ENCODE measurements at regions not wholly inside any gene's neighbourhood (a gene's known extent, or its start where the extent isn't known, plus 50 kb on each side); places are given as distances from the start of the nearest gene placed in this dataset.

- Histone ChIP-seq H3K79me2 (replicated peaks; ENCODE audit: insufficient read depth) (no peaks in the 10 kb centered on the region), H3K36me3 (ENCODE audit: insufficient read depth) (no peaks in the 10 kb centered on the region), H3F3A (replicated peaks; ENCODE audit: low read depth) (no peaks in the 10 kb centered on the region), H3K27me3 (ENCODE audit: insufficient read depth) (no peaks in the 10 kb centered on the region), H3K4me2 (no peak overlapping the region), H2AFZ (no peak overlapping the region), H4K20me1 (replicated peaks; ENCODE audit: insufficient read depth) (no peaks in the 10 kb centered on the region), H3K9me2 (ENCODE audit: insufficient read depth) (no peaks in the 10 kb centered on the region), H3K27ac (ENCODE audit: low read depth) (no peak overlapping the region), H3K4me1 (ENCODE audit: insufficient read depth) (peaks cover 16% of the 10 kb centered on the region), H3K4me3 (no peak overlapping the region)
- H3K27me3 Mint-ChIP-seq (ENCODE audit: insufficient read depth, low read depth, poor library complexity), result no peaks in the 10 kb centered on the region
- H3K36me3 Mint-ChIP-seq (ENCODE audit: low read depth), result 0 out of 3 replicates have a peak, but pooled peaks cover 3% of the 10 kb centered on the region
- DNase-seq (ENCODE audit: low spot score) (no peak), ATAC-seq (no peak)
- H3K9me3 Mint-ChIP-seq, result peaks cover 4% of the 10 kb centered on the region; the same call in 2 of the 3 replicates
- peaks cover 20% of the 10 kb centered on the region for H3K4me1 Mint-ChIP-seq
- no peak for TF ChIP-seq ETS1 (IDR thresholded peaks at IDR 0.05)
- no peak for TF ChIP-seq ZNF114 (CRISPR knock-in tag; IDR thresholded peaks at IDR 0.05)
- no peak for TF ChIP-seq EZH2phosphoT487 (IDR thresholded peaks at IDR 0.05; ENCODE audit: unreplicated experiment)
- TF ChIP-seq ZNF462 (CRISPR knock-in tag; IDR thresholded peaks at IDR 0.05), result no peak
- no peak for TF ChIP-seq ZNF331 (CRISPR knock-in tag; IDR thresholded peaks at IDR 0.05; ENCODE audit: low read depth)
- no peak for TF ChIP-seq JUNB (IDR thresholded peaks at IDR 0.05; ENCODE audit: unreplicated experiment)
- TF ChIP-seq EZH2 (IDR thresholded peaks at IDR 0.05; ENCODE audit: low read depth, unreplicated experiment), result no peak
- TF ChIP-seq STAT1 (IDR thresholded peaks at IDR 0.05; ENCODE audit: unreplicated experiment), result no peak
- TF ChIP-seq NANOG (IDR thresholded peaks at IDR 0.05; ENCODE audit: borderline replicate concordance), result no peak
- TF ChIP-seq, protein P1, sequence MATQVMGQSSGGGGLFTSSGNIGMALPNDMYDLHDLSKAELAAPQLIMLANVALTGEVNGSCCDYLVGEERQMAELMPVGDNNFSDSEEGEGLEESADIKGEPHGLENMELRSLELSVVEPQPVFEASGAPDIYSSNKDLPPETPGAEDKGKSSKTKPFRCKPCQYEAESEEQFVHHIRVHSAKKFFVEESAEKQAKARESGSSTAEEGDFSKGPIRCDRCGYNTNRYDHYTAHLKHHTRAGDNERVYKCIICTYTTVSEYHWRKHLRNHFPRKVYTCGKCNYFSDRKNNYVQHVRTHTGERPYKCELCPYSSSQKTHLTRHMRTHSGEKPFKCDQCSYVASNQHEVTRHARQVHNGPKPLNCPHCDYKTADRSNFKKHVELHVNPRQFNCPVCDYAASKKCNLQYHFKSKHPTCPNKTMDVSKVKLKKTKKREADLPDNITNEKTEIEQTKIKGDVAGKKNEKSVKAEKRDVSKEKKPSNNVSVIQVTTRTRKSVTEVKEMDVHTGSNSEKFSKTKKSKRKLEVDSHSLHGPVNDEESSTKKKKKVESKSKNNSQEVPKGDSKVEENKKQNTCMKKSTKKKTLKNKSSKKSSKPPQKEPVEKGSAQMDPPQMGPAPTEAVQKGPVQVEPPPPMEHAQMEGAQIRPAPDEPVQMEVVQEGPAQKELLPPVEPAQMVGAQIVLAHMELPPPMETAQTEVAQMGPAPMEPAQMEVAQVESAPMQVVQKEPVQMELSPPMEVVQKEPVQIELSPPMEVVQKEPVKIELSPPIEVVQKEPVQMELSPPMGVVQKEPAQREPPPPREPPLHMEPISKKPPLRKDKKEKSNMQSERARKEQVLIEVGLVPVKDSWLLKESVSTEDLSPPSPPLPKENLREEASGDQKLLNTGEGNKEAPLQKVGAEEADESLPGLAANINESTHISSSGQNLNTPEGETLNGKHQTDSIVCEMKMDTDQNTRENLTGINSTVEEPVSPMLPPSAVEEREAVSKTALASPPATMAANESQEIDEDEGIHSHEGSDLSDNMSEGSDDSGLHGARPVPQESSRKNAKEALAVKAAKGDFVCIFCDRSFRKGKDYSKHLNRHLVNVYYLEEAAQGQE (IDR thresholded peaks at IDR 0.05; ENCODE audit: unreplicated experiment), result no peak
- no peak for TF ChIP-seq CREB1 (CRISPR knock-in tag; IDR thresholded peaks at IDR 0.05; ENCODE audit: low read depth)
- TF ChIP-seq POLR2AphosphoS5 (IDR thresholded peaks at IDR 0.05; ENCODE audit: low read depth), result no peak
- TF ChIP-seq, protein P2, sequence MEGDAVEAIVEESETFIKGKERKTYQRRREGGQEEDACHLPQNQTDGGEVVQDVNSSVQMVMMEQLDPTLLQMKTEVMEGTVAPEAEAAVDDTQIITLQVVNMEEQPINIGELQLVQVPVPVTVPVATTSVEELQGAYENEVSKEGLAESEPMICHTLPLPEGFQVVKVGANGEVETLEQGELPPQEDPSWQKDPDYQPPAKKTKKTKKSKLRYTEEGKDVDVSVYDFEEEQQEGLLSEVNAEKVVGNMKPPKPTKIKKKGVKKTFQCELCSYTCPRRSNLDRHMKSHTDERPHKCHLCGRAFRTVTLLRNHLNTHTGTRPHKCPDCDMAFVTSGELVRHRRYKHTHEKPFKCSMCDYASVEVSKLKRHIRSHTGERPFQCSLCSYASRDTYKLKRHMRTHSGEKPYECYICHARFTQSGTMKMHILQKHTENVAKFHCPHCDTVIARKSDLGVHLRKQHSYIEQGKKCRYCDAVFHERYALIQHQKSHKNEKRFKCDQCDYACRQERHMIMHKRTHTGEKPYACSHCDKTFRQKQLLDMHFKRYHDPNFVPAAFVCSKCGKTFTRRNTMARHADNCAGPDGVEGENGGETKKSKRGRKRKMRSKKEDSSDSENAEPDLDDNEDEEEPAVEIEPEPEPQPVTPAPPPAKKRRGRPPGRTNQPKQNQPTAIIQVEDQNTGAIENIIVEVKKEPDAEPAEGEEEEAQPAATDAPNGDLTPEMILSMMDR (conservative IDR thresholded peaks at IDR 0.05; ENCODE audit: low read depth in 2 of 2), result no peak
- H3K27ac Mint-ChIP-seq, result no peak overlapping the region
- no peak overlapping the region for H3K4me3 Mint-ChIP-seq
These were observed 183.5 kb downstream of the CHD9NB start for GRCh38 chr16:52869243-52869642.

Measured in GM23338 (cell line).